ENCODE measurements at regions not wholly inside any gene's neighbourhood (a gene's known extent, or its start where the extent isn't known, plus 50 kb on each side); places are given as distances from the start of the nearest gene placed in this dataset.

DNA sequence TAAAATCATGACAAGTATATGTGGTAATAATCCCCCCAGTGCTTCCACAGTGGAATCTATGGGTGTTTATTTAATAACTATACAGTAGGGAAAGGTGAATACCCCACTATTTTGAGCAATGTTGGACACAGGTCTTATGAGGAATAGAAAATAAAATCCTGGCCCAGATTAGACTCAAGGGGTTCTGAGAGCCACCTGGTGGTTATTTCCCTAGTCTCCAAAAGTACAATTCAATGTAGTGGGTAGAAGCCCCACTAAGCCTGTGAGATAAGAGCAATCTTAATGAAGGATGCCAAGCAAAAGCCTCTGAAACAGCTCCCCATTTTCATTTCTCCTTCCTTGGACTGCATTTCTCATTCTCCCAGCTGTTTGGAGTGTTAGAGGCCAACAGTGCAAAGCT lies 328.2 kb upstream of the NR3C2 start:
- TF ChIP-seq, protein P1, sequence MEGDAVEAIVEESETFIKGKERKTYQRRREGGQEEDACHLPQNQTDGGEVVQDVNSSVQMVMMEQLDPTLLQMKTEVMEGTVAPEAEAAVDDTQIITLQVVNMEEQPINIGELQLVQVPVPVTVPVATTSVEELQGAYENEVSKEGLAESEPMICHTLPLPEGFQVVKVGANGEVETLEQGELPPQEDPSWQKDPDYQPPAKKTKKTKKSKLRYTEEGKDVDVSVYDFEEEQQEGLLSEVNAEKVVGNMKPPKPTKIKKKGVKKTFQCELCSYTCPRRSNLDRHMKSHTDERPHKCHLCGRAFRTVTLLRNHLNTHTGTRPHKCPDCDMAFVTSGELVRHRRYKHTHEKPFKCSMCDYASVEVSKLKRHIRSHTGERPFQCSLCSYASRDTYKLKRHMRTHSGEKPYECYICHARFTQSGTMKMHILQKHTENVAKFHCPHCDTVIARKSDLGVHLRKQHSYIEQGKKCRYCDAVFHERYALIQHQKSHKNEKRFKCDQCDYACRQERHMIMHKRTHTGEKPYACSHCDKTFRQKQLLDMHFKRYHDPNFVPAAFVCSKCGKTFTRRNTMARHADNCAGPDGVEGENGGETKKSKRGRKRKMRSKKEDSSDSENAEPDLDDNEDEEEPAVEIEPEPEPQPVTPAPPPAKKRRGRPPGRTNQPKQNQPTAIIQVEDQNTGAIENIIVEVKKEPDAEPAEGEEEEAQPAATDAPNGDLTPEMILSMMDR (IDR thresholded peaks at IDR 0.05): no peak
- TF ChIP-seq POLR2A (IDR thresholded peaks at IDR 0.05): no peak
